SK-N-MC (cell line): ENCODE measurements at regions not wholly inside any gene's neighbourhood (a gene's known extent, or its start where the extent isn't known, plus 50 kb on each side); places are given as distances from the start of the nearest gene placed in this dataset.

ENCODE experiments used
- DNase-seq: peaks from one replicate; pipeline ENCODE4 v3.0.0-alpha.2; 2011; ENCODE audit warnings: low read depth, low spot score
- H3K27ac ChIP-seq: fragments of 200-600 bp; sonication (generic); 2 replicates; pipeline ENCODE4 v1.5.1; 2016; ENCODE audit warnings: mixed run types
- H3K36me3 ChIP-seq: fragments of 200-600 bp; sonication (generic); 2 replicates; pipeline ENCODE4 v1.6.1; 2017; ENCODE audit warnings: antibody characterized with exemption, low read length, mixed read lengths; ENCODE audit not compliant: insufficient read depth
- H3K4me3 ChIP-seq: fragments of 200-600 bp; sonication (generic); 2 replicates; pipeline ENCODE4 v1.5.1; 2016
- H3K9ac ChIP-seq: fragments of 200-600 bp; sonication (generic); 2 replicates; pipeline ENCODE4 v1.8.0; 2017; ENCODE audit warnings: mixed run types, mixed read lengths; ENCODE audit not compliant: insufficient read length
- H3K9me3 ChIP-seq: fragments of 200-600 bp; sonication (generic); 2 replicates; pipeline ENCODE4 v1.6.1; 2017; ENCODE audit warnings: low read depth, mild to moderate bottlenecking, antibody characterized with exemption, low read length, moderate library complexity, mixed read lengths
- EZH2 ChIP-seq: fragments of 200-600 bp; sonication (generic); IDR thresholded peaks from one replicate; pipeline ENCODE4 v1.6.1; 2017; ENCODE audit warnings: antibody characterized with exemption
- FOXP2 ChIP-seq: optimal IDR thresholded peaks from 2 replicates; pipeline ENCODE3; 2011; ENCODE audit warnings: mild to moderate bottlenecking, moderate library complexity; ENCODE audit not compliant: insufficient read depth; ENCODE audit errors: extremely low read length, control extremely low read depth
- POLR2AphosphoS5 ChIP-seq: IDR thresholded peaks from 2 replicates; pipeline ENCODE4 v1.6.1; 2012; ENCODE audit warnings: mild to moderate bottlenecking, low read depth, low read length, borderline replicate concordance

- H3K9me3 ChIP-seq: no peaks in the 10 kb centered on the region
- no peak overlapping the region for H3K27ac ChIP-seq
- H3K36me3 ChIP-seq: no peaks in the 10 kb centered on the region
- no peak for DNase-seq
- no peak overlapping the region for H3K9ac ChIP-seq
- no peak overlapping the region for H3K4me3 ChIP-seq
- no peak for TF ChIP-seq EZH2
- TF ChIP-seq FOXP2: no peak
- TF ChIP-seq POLR2AphosphoS5: no peak
Observed at GRCh38 chr2:133977405-133977804, 276.5 kb upstream of the MGAT5 start.

GRCh38 chr2:133982256-133982655 is 271.6 kb upstream of the MGAT5 start:
- no peaks in the 10 kb centered on the region for H3K9me3 ChIP-seq
- H3K4me3 ChIP-seq: no peak overlapping the region
- DNase-seq: no peak
- H3K27ac ChIP-seq: no peak overlapping the region
- no peaks in the 10 kb centered on the region for H3K36me3 ChIP-seq
- H3K9ac ChIP-seq: no peak overlapping the region
- TF ChIP-seq EZH2 (no peak), POLR2AphosphoS5 (no peak), FOXP2 (no peak)

- no peak for DNase-seq
- H3K27ac ChIP-seq: no peak overlapping the region
- H3K9me3 ChIP-seq: no peaks in the 10 kb centered on the region
- TF ChIP-seq EZH2: no peak
- TF ChIP-seq FOXP2: no peak
- no peak for TF ChIP-seq POLR2AphosphoS5
- H3K36me3 ChIP-seq: no peaks in the 10 kb centered on the region
- no peak overlapping the region for H3K9ac ChIP-seq
- H3K4me3 ChIP-seq: no peak overlapping the region
Observed at GRCh38 chr2:133985563-133985962, 268.3 kb upstream of the MGAT5 start.

- TF ChIP-seq POLR2AphosphoS5 (no peak), FOXP2 (no peak), EZH2 (no peak)
- H3K9me3 ChIP-seq: no peaks in the 10 kb centered on the region
- no peak overlapping the region for H3K9ac ChIP-seq
- H3K27ac ChIP-seq: no peak overlapping the region
- no peaks in the 10 kb centered on the region for H3K36me3 ChIP-seq
- no peak overlapping the region for H3K4me3 ChIP-seq
- no peak for DNase-seq
Observed at GRCh38 chr2:133986081-133986837, 267.6 kb upstream of the MGAT5 start.

GRCh38 chr2:133986881-133987795 is 266.7 kb upstream of the MGAT5 start:
- no peak for DNase-seq
- H3K27ac ChIP-seq: no peak overlapping the region
- no peaks in the 10 kb centered on the region for H3K36me3 ChIP-seq
- no peak overlapping the region for H3K9ac ChIP-seq
- no peaks in the 10 kb centered on the region for H3K9me3 ChIP-seq
- TF ChIP-seq POLR2AphosphoS5 (no peak), FOXP2 (no peak), EZH2 (no peak)
- no peak overlapping the region for H3K4me3 ChIP-seq

GRCh38 chr2:133988316-133988891 is 265.5 kb upstream of the MGAT5 start:
- Histone ChIP-seq H3K4me3 (no peak overlapping the region), H3K9ac (no peak overlapping the region), H3K36me3 (no peaks in the 10 kb centered on the region), H3K27ac (no peak overlapping the region), H3K9me3 (no peaks in the 10 kb centered on the region)
- no peak for DNase-seq
- TF ChIP-seq EZH2 (no peak), FOXP2 (no peak), POLR2AphosphoS5 (no peak)

GRCh38 chr2:133991606-133992168 is 262.2 kb upstream of the MGAT5 start:
- Histone ChIP-seq H3K9ac (no peak overlapping the region), H3K4me3 (no peak overlapping the region)

GRCh38 chr2:133992454-133992853 is 261.4 kb upstream of the MGAT5 start:
- Histone ChIP-seq H3K27ac (no peak overlapping the region), H3K9ac (no peak overlapping the region), H3K36me3 (no peaks in the 10 kb centered on the region), H3K9me3 (no peaks in the 10 kb centered on the region), H3K4me3 (no peak overlapping the region)
- DNase-seq: no peak
- TF ChIP-seq EZH2 (no peak), POLR2AphosphoS5 (no peak), FOXP2 (no peak)

More at GRCh38 chr2:133991606-133992168, 262.2 kb upstream of the MGAT5 start:
- Histone ChIP-seq H3K9me3 (no peaks in the 10 kb centered on the region), H3K27ac (no peak overlapping the region), H3K36me3 (no peaks in the 10 kb centered on the region)
- DNase-seq: no peak
- TF ChIP-seq FOXP2 (no peak), POLR2AphosphoS5 (no peak)
